ENCODE measurements at regions not wholly inside any gene's neighbourhood (a gene's known extent, or its start where the extent isn't known, plus 50 kb on each side); places are given as distances from the start of the nearest gene placed in this dataset.

DNA sequence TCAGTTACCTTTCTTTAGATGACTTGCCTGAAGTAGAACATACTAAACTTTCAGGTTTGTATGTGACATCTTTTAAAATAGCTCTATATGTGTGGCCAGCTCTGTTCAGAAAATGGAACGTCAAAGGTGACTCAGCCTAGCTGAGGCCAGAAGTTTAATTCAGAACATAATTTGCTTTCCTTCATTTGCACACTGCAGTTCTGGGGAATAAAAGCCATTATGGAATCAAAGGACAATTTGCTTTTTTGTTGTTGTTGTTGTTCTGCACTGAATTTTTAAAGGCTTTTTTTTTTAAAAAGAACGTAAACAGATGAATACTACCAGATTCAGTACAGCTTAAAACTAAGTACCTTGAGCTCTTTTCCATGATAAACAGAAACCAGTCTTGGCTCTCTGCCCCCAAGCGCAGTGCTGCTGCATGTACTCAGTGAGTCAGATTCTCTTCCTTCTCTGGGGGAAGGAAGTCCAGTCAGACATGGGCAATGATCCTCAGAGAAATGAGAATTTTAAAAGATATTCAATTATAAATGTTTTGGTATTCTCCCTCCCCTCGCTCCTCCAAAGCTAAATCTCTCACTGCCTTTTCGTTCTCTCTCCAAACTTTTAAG is 644.2 kb downstream of the NOVA1 start:
- no peaks in the 10 kb centered on the region for H3K27me3 ChIP-seq (ENCODE audit: low read depth, low read length)
- H3K4me3 ChIP-seq (ENCODE audit: low read length), result no peak overlapping the region
- no peaks in the 10 kb centered on the region for H3K9me3 ChIP-seq (ENCODE audit: insufficient read depth, low read length)
- no peaks in the 10 kb centered on the region for H4K20me1 ChIP-seq (ENCODE audit: insufficient read depth, low read length)
- no peaks in the 10 kb centered on the region for H3K4me1 ChIP-seq (ENCODE audit: low read length)
- no peak overlapping the region for H3K9ac ChIP-seq (ENCODE audit: low read length)
- no peak overlapping the region for H3K4me2 ChIP-seq (ENCODE audit: low read length)
- H2AFZ ChIP-seq (ENCODE audit: low read depth, low read length), result no peak overlapping the region
- H3K36me3 ChIP-seq (replicated peaks; ENCODE audit: low read depth, low read length), result no peaks in the 10 kb centered on the region
- no peak overlapping the region for H3K27ac ChIP-seq (ENCODE audit: low read length)
- H3K79me2 ChIP-seq (ENCODE audit: low read length), result no peaks in the 10 kb centered on the region
- no peak for TF ChIP-seq EZH2phosphoT487 (IDR thresholded peaks at IDR 0.05; ENCODE audit: low read depth)
- TF ChIP-seq, protein P1, sequence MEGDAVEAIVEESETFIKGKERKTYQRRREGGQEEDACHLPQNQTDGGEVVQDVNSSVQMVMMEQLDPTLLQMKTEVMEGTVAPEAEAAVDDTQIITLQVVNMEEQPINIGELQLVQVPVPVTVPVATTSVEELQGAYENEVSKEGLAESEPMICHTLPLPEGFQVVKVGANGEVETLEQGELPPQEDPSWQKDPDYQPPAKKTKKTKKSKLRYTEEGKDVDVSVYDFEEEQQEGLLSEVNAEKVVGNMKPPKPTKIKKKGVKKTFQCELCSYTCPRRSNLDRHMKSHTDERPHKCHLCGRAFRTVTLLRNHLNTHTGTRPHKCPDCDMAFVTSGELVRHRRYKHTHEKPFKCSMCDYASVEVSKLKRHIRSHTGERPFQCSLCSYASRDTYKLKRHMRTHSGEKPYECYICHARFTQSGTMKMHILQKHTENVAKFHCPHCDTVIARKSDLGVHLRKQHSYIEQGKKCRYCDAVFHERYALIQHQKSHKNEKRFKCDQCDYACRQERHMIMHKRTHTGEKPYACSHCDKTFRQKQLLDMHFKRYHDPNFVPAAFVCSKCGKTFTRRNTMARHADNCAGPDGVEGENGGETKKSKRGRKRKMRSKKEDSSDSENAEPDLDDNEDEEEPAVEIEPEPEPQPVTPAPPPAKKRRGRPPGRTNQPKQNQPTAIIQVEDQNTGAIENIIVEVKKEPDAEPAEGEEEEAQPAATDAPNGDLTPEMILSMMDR (IDR thresholded peaks at IDR 0.05; ENCODE audit: low read depth, low read length), result no peak

DNA sequence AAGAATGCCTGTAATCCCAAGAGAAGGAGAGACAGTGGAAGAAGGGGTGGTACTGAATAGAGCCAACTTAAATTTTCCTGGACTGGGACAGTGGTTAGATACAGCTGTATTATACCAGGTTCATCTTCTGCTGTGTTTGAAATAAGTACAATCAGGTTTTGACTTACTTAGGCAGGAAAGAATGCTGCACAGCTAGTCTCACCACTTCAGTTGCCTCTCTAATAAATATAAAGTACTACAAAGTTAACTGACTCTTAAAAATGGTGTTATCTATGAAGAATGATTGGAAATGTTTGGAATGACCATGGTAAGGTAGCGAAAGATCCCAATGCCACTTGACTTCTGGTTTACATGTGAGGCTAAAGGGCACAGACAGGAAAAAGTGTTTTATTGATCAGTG is 652.1 kb downstream of the NOVA1 start:
- TF ChIP-seq, protein P1 (IDR thresholded peaks at IDR 0.05; ENCODE audit: low read depth, low read length), result no peak
- no peak for TF ChIP-seq EZH2phosphoT487 (IDR thresholded peaks at IDR 0.05; ENCODE audit: low read depth)
- no peaks in the 10 kb centered on the region for H4K20me1 ChIP-seq (ENCODE audit: insufficient read depth, low read length)
- no peaks in the 10 kb centered on the region for H3K36me3 ChIP-seq (replicated peaks; ENCODE audit: low read depth, low read length)
- no peak overlapping the region for H3K9ac ChIP-seq (ENCODE audit: low read length)
- H3K4me2 ChIP-seq (ENCODE audit: low read length), result no peak overlapping the region
- H2AFZ ChIP-seq (ENCODE audit: low read depth, low read length), result no peak overlapping the region
- H3K27me3 ChIP-seq (ENCODE audit: low read depth, low read length), result peaks cover 4% of the 10 kb centered on the region; the same call in 1 of the 2 replicates
- no peaks in the 10 kb centered on the region for H3K79me2 ChIP-seq (ENCODE audit: low read length)
- no peak overlapping the region for H3K27ac ChIP-seq (ENCODE audit: low read length)
- H3K9me3 ChIP-seq (ENCODE audit: insufficient read depth, low read length), result no peaks in the 10 kb centered on the region
- H3K4me3 ChIP-seq (ENCODE audit: low read length), result no peak overlapping the region
- no peaks in the 10 kb centered on the region for H3K4me1 ChIP-seq (ENCODE audit: low read length)

DNA sequence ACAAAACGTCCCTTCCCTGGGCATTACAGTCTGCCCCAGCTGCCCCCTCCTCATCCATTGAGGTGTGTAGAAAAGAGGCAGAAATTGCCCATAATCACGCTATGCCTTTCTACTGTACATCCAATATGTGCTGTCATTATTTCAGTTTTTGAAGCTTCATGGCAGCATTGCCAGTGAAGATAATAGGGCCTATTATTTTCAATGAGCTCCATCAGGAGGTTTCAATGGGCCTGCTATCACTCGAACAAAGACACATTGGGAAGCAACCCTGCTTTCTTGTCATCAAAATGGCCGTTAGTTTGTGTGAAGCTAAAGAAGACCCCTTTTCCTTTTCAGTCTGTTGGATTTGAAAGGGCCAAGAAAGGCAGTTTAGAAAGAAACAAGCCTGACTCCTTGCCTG is 653.8 kb downstream of the NOVA1 start:
- H2AFZ ChIP-seq (ENCODE audit: low read depth, low read length), result no peak overlapping the region
- H3K27me3 ChIP-seq (ENCODE audit: low read depth, low read length), result peaks cover 4% of the 10 kb centered on the region; the same call in 1 of the 2 replicates
- no peak overlapping the region for H3K27ac ChIP-seq (ENCODE audit: low read length)
- no peak overlapping the region for H3K4me3 ChIP-seq (ENCODE audit: low read length)
- H3K4me1 ChIP-seq (ENCODE audit: low read length), result no peaks in the 10 kb centered on the region
- no peak overlapping the region for H3K9ac ChIP-seq (ENCODE audit: low read length)
- H3K36me3 ChIP-seq (replicated peaks; ENCODE audit: low read depth, low read length), result no peaks in the 10 kb centered on the region
- no peaks in the 10 kb centered on the region for H3K79me2 ChIP-seq (ENCODE audit: low read length)
- no peak for TF ChIP-seq EZH2phosphoT487 (IDR thresholded peaks at IDR 0.05; ENCODE audit: low read depth)
- TF ChIP-seq, protein P1 (IDR thresholded peaks at IDR 0.05; ENCODE audit: low read depth, low read length), result no peak
- H3K4me2 ChIP-seq (ENCODE audit: low read length), result no peak overlapping the region
- no peaks in the 10 kb centered on the region for H3K9me3 ChIP-seq (ENCODE audit: insufficient read depth, low read length)
- no peaks in the 10 kb centered on the region for H4K20me1 ChIP-seq (ENCODE audit: insufficient read depth, low read length)

DNA sequence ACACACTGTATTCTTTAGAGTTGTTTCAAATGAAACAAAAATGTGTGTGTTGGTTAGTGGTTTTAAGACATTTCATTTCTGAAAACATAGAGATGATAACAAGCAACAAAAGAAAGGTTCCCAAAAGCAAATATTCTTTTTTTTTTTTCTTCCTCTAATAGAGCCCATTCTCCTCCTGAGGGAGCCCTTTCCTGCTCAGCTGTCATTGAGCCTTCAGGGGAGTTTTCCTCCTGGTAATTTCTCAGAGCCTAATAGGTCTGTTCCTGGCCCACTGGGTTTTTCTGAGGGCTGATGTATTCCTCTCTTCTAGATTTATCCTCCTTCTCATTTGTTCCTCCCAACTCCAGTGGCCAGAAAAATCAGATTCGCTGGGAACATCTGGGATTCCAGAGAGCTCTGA is 654.5 kb downstream of the NOVA1 start:
- Histone ChIP-seq H4K20me1 (ENCODE audit: insufficient read depth, low read length) (no peaks in the 10 kb centered on the region), H3K9ac (ENCODE audit: low read length) (no peak overlapping the region), H3K27me3 (ENCODE audit: low read depth, low read length) (peaks cover 4% of the 10 kb centered on the region; the same call in 1 of the 2 replicates), H3K9me3 (ENCODE audit: insufficient read depth, low read length) (no peaks in the 10 kb centered on the region), H3K27ac (ENCODE audit: low read length) (no peak overlapping the region), H3K4me3 (ENCODE audit: low read length) (no peak overlapping the region), H2AFZ (ENCODE audit: low read depth, low read length) (no peak overlapping the region), H3K4me1 (ENCODE audit: low read length) (no peaks in the 10 kb centered on the region), H3K36me3 (replicated peaks; ENCODE audit: low read depth, low read length) (no peaks in the 10 kb centered on the region), H3K79me2 (ENCODE audit: low read length) (no peaks in the 10 kb centered on the region), H3K4me2 (ENCODE audit: low read length) (no peak overlapping the region)
- TF ChIP-seq, protein P1 (IDR thresholded peaks at IDR 0.05; ENCODE audit: low read depth, low read length), result no peak
- no peak for TF ChIP-seq EZH2phosphoT487 (IDR thresholded peaks at IDR 0.05; ENCODE audit: low read depth)
